ENCODE measurements at regions not wholly inside any gene's neighbourhood (a gene's known extent, or its start where the extent isn't known, plus 50 kb on each side); places are given as distances from the start of the nearest gene placed in this dataset.

GRCh38 chr21:17987382-17988101 is 168.4 kb upstream of the C21orf91 start:
- H3K27ac Mint-ChIP-seq, result no peak overlapping the region
- no peak for TF ChIP-seq CTCF (IDR thresholded peaks at IDR 0.05)
- intact Hi-C loops (cut with micrococcal nuclease), result no loop called here
- H3K4me1 Mint-ChIP-seq, result no peaks in the 10 kb centered on the region
- ATAC-seq (ENCODE audit: low read depth), result no peak
- peaks cover 5% of the 10 kb centered on the region for H3K9me3 Mint-ChIP-seq
- no peak for DNase-seq
- ChIA-PET POLR2A (no interaction called here), CTCF (no interaction called here)
- H3K27me3 Mint-ChIP-seq, result no peaks in the 10 kb centered on the region
- no peaks in the 10 kb centered on the region for H3K36me3 Mint-ChIP-seq (ENCODE audit: low read depth)
- no peak overlapping the region for H3K4me3 Mint-ChIP-seq

GRCh38 chr21:17981060-17981740 is 162.0 kb upstream of the C21orf91 start:
- Mint-ChIP-seq H3K36me3 (ENCODE audit: low read depth) (no peaks in the 10 kb centered on the region), H3K27ac (no peak overlapping the region), H3K4me3 (no peak overlapping the region), H3K9me3 (peaks cover 3% of the 10 kb centered on the region), H3K4me1 (no peaks in the 10 kb centered on the region), H3K27me3 (no peaks in the 10 kb centered on the region)
- POLR2A ChIA-PET, result no interaction called here
- CTCF ChIA-PET, result no interaction called here
- DNase-seq (no peak), ATAC-seq (ENCODE audit: low read depth) (no peak)
- TF ChIP-seq CTCF (IDR thresholded peaks at IDR 0.05), result no peak
- intact Hi-C loops (cut with micrococcal nuclease), result no loop called here

GRCh38 chr21:17979763-17980162 is 160.6 kb upstream of the C21orf91 start:
- Mint-ChIP-seq H3K4me3 (no peak overlapping the region), H3K9me3 (peaks cover 3% of the 10 kb centered on the region), H3K4me1 (no peaks in the 10 kb centered on the region), H3K27me3 (no peaks in the 10 kb centered on the region), H3K27ac (no peak overlapping the region), H3K36me3 (ENCODE audit: low read depth) (no peaks in the 10 kb centered on the region)
- no peak for TF ChIP-seq CTCF (IDR thresholded peaks at IDR 0.05)
- ChIA-PET CTCF (no interaction called here), POLR2A (no interaction called here)
- intact Hi-C loops (cut with micrococcal nuclease), result no loop called here
- ATAC-seq (ENCODE audit: low read depth) (no peak), DNase-seq (no peak)

GRCh38 chr21:17978895-17979294 is 159.7 kb upstream of the C21orf91 start:
- Mint-ChIP-seq H3K27me3 (no peaks in the 10 kb centered on the region), H3K36me3 (ENCODE audit: low read depth) (no peaks in the 10 kb centered on the region), H3K4me1 (no peaks in the 10 kb centered on the region), H3K9me3 (peaks cover 3% of the 10 kb centered on the region), H3K27ac (no peak overlapping the region), H3K4me3 (no peak overlapping the region)
- ATAC-seq (ENCODE audit: low read depth) (no peak), DNase-seq (no peak)
- ChIA-PET CTCF (no interaction called here), POLR2A (no interaction called here)
- TF ChIP-seq CTCF (IDR thresholded peaks at IDR 0.05), result no peak
- intact Hi-C loops (cut with micrococcal nuclease), result no loop called here

GRCh38 chr21:17976691-17977090 is 157.5 kb upstream of the C21orf91 start:
- Mint-ChIP-seq H3K9me3 (peaks cover 3% of the 10 kb centered on the region), H3K4me1 (no peaks in the 10 kb centered on the region), H3K27ac (no peak overlapping the region), H3K27me3 (no peaks in the 10 kb centered on the region), H3K4me3 (no peak overlapping the region), H3K36me3 (ENCODE audit: low read depth) (no peaks in the 10 kb centered on the region)
- POLR2A ChIA-PET, result no interaction called here
- TF ChIP-seq CTCF (IDR thresholded peaks at IDR 0.05), result no peak
- CTCF ChIA-PET, result no interaction called here
- DNase-seq (no peak), ATAC-seq (ENCODE audit: low read depth) (no peak)
- intact Hi-C loops (cut with micrococcal nuclease), result no loop called here
